ENCODE measurements at regions not wholly inside any gene's neighbourhood (a gene's known extent, or its start where the extent isn't known, plus 50 kb on each side); places are given as distances from the start of the nearest gene placed in this dataset.
"Not testable (repeated sequence)": the region's sequence is repeated elsewhere in the genome, so short reads cannot be mapped to it uniquely, and the experiment has no call there.

DNA sequence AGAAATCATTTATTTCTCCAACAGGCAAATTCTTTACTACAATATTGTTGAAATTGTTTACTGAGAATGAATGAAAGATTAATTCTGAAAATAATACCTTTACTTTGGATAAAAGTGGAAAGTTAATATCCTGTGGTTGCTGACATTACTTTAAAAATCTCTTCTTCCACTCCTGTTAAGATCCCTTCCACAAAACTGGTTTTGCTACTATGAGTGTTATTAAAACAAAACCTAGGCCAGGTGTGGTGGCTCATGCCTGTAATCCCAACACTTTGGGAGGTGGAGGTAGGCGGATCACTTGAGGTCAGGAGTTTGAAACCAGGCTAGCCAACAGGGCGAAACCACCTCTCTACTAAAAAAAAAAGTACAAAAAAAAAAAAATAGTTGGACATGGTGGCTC, 123.9 kb upstream of the CCDC150 start:
- peak; percentile 33 to 48 for DNase-seq
- Histone ChIP-seq H3K27ac (no peak overlapping the region), H3K9me3 (no peaks in the 10 kb centered on the region), H3K36me3 (no peaks in the 10 kb centered on the region), H3K4me1 (peaks cover 4 to 6% of the 10 kb centered on the region in 2 donors), H3K4me3 (replicated peaks in 1 of 3) (no peak overlapping the region), H3K27me3 (no peaks in the 10 kb centered on the region)
- WGBS, 2 donors, result 52 to 69% methylated on average over 2 of the region's 2 CpGs
- TF ChIP-seq POLR2A (IDR thresholded peaks at IDR 0.05) (no peak), CTCF (IDR thresholded peaks at IDR 0.05) (no peak)
- intact Hi-C loops (cut with DNase I), result no loop called here

- intact Hi-C loops (cut with DNase I), result no loop called here
- no peak for DNase-seq
- Histone ChIP-seq H3K4me3 (replicated peaks in 1 of 3) (no peak overlapping the region), H3K9me3 (no peaks in the 10 kb centered on the region), H3K27me3 (no peaks in the 10 kb centered on the region), H3K4me1 (peaks cover 4 to 6% of the 10 kb centered on the region in 2 donors), H3K27ac (no peak overlapping the region), H3K36me3 (no peaks in the 10 kb centered on the region)
- WGBS, 2 donors, result 85 to 92% methylated on average over 4 of the region's 4 CpGs
- TF ChIP-seq CTCF (IDR thresholded peaks at IDR 0.05), result no peak
- TF ChIP-seq POLR2A (IDR thresholded peaks at IDR 0.05), result no peak
These were observed 123.0 kb upstream of the CCDC150 start for GRCh38 chr2:196516564-196516963.

DNA sequence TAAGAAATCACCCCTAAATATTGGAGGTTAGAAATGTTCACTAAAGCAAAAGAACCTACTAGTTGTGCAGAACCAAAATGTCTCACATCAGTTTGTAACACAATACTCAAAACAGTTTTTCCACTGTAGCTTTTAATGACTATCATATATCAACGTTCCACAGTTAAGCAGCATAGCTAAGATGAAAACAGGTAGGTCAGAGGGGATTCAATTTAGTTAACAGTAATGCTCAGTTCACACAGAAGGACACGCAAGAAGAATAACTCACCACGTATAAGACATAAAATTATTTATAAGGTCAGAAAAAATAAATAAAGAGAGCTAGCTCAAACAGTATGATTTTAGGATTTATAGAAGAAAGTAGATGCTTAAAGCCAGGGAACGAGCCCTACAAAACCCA, 118.9 kb upstream of the CCDC150 start:
- no peaks in the 10 kb centered on the region for H3K36me3 ChIP-seq
- no peaks in the 10 kb centered on the region for H3K9me3 ChIP-seq
- intact Hi-C loops (cut with DNase I), result no loop called here
- TF ChIP-seq POLR2A (IDR thresholded peaks at IDR 0.05) (no peak), CTCF (IDR thresholded peaks at IDR 0.05) (no peak)
- H3K4me1 ChIP-seq, result no peaks in the 10 kb centered on the region
- no peak for DNase-seq
- H3K27ac ChIP-seq, result no peak overlapping the region
- WGBS, 2 donors, result 74 to 80% methylated on average over 4 of the region's 4 CpGs
- H3K4me3 ChIP-seq (replicated peaks in 1 of 3), result no peak overlapping the region
- no peaks in the 10 kb centered on the region for H3K27me3 ChIP-seq

DNA sequence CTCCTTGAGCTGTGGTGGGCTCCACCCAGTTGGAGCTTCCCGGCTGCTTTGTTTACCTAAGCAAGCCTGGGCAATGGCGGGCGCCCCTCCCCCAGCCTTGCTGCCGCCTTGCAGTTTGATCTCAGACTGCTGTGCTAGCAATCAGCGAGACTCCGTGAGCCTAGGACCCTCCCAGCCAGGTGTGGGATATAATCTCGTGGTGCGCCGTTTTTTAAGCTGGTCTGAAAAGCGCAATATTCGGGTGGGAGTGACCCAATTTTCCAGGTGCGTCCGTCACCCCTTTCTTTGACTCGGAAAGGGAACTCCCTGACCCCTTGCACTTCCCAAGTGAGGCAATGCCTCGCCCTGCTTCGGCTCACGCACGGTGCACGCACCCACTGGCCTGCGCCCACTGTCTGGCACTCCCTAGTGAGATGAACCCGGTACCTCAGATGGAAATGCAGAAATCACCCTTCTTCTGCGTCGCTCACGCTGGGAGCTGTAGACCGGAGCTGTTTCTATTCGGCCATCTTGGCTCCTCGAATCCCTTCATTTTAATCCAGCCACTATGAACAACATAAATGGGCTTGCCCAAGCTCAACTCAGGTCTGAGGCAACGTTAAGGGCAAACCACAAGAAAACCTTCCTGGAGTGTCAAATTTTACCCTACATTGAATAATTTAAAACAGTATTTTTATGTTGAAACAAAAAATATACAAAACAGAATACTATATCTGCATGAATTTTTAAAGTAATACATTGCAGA, 112.4 kb upstream of the CCDC150 start:
- H3K27ac ChIP-seq; H3K27me3 ChIP-seq; H3K9me3 ChIP-seq; H3K4me3 ChIP-seq (replicated peaks in 1 of 3); H3K4me1 ChIP-seq; intact Hi-C loops (cut with DNase I); H3K36me3 ChIP-seq; DNase-seq: not testable (repeated sequence)
- 86 to 88% methylated on average over 26 to 27 of the region's 28 CpGs for WGBS, 2 donors

DNA sequence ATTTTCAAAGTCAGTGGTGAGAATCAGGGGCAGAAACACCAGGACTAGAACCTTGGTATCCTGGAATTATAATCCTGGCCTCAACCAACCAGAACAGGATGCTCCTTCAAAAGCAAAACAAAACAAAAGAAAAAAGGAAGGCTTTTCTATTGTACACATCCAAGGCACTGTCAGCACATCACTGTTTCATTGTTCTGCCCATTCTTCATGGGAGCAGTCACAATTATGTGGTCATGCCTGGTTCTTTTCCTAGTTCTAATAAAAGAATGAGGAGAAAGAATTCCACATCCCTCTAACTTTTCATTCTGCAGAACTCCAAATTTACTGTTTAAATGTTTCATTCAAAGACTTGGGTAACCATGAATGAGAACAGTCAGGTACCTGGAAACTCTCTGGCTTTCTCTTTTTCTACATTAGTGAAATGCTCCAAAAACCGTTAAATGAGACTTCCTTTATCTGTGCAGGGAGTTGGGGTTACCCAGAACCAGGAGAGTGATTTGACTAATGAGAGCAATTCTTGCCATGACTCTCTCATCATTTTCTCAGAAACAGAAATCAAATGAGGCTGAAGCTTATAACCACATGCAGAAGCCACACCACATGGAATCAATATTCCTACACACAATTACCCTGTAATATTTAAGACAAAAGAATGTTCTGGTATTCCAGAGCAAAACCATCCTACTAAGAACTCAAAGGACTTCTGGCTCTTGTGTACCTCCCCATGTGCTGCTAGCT, 110.9 kb upstream of the CCDC150 start:
- H3K36me3 ChIP-seq, result no peaks in the 10 kb centered on the region
- no peaks in the 10 kb centered on the region for H3K4me1 ChIP-seq
- no peaks in the 10 kb centered on the region for H3K9me3 ChIP-seq
- H3K4me3 ChIP-seq (replicated peaks in 1 of 3), result no peak overlapping the region
- WGBS, 2 donors, result 66 to 72% methylated on average over 1 of the region's 1 CpG
- intact Hi-C loops (cut with DNase I), result no loop called here
- no peak overlapping the region for H3K27ac ChIP-seq
- no peak for TF ChIP-seq CTCF (IDR thresholded peaks at IDR 0.05)
- TF ChIP-seq POLR2A (IDR thresholded peaks at IDR 0.05), result no peak
- no peak for DNase-seq
- H3K27me3 ChIP-seq, result no peaks in the 10 kb centered on the region

Measured in thyroid gland (tissue), 4 donors.